AG09319 (cell line): ENCODE measurements at regions not wholly inside any gene's neighbourhood (a gene's known extent, or its start where the extent isn't known, plus 50 kb on each side); places are given as distances from the start of the nearest gene placed in this dataset.

ENCODE experiments used
- DNase-seq: peaks from one replicate; pipeline ENCODE4 v3.0.0-alpha.2; 2010; ENCODE audit warnings: low read depth; ENCODE audit errors: extremely low read depth
- TF ChIP-seq, protein P1 (sequence below): IDR thresholded peaks from 2 replicates; pipeline ENCODE4 v1.5.1; 2011; ENCODE audit warnings: low read depth, mild to moderate bottlenecking, inconsistent platforms, low read length, moderate library complexity

GRCh38 chr4:38381788-38382187 lies 282.2 kb upstream of the KLF3 start:
- DNase-seq, result peak; percentile 72
- TF ChIP-seq, protein P1, sequence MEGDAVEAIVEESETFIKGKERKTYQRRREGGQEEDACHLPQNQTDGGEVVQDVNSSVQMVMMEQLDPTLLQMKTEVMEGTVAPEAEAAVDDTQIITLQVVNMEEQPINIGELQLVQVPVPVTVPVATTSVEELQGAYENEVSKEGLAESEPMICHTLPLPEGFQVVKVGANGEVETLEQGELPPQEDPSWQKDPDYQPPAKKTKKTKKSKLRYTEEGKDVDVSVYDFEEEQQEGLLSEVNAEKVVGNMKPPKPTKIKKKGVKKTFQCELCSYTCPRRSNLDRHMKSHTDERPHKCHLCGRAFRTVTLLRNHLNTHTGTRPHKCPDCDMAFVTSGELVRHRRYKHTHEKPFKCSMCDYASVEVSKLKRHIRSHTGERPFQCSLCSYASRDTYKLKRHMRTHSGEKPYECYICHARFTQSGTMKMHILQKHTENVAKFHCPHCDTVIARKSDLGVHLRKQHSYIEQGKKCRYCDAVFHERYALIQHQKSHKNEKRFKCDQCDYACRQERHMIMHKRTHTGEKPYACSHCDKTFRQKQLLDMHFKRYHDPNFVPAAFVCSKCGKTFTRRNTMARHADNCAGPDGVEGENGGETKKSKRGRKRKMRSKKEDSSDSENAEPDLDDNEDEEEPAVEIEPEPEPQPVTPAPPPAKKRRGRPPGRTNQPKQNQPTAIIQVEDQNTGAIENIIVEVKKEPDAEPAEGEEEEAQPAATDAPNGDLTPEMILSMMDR, result no peak

GRCh38 chr4:38382520-38382919 lies 281.5 kb upstream of the KLF3 start:
- TF ChIP-seq, protein P1, result no peak
- DNase-seq, result no peak

DNA sequence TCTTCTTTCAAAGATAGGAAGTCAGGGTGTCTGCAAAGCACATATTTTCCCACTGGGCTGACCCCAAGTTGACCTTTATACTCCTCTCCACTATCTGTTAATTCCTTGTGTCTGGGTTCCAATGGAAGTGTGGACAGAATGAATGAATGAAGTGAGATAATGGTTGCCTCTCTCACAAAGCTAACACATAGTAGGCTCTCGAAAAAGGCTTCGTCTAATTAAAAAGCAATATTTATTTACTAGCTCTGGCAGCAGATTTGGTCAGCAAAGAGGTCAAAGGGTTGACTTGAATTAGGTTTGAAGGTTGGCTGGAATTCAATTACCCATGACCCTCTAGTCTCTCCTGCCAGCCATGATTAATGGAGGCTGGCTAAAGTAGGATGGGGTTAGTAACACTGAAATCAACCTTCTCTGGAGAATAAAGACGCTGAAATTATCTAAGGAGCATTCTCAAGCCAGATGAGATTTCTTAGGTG lies 280.3 kb upstream of the KLF3 start:
- TF ChIP-seq, protein P1, result no peak

DNA sequence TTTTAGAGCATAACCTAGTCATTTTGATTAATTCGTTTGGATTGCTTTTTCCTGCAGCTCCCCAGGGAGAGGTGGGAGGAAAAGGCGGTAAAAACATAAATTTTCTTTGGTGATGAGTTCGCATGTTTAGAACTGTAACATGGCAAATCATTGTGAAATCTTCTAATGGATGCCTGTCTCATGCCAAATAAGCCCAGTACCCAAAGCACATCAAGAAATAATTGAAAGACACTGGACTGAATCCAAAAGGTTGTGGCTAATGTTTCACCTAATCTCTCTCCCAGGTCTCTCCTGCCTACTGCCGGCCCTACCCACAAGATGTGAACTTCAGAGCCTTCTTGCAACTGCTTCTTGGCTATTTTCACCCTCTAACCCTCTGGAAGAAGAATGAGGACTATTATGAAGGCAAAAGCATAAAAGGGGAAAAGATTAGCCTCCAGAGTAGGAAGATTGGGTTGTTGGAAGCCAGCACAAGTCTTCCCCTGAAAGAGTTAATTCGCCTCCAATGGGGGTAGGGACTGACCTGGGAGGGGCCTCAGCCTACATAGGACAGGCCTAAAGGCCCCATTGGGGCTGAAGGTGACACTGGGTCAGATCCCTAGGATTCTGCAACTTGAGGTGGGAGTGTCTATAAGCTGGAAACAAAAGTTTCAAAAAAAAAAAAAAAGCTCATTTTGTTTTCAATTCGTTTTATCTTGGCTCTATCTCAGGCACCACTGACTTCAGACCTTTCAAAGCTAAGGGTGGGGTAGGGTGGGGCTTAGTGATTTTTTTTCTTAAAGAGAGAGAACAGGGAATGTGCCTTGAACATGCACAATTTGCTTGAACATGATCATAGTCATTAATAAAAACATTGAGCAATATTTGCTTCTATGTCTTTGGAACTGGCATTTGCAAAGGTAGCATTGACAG lies 278.6 kb upstream of the KLF3 start:
- TF ChIP-seq, protein P1, result no peak
- DNase-seq, result no peak

More for the DNA sequence above, 280.3 kb upstream of the KLF3 start:
- no peak for DNase-seq

DNA sequence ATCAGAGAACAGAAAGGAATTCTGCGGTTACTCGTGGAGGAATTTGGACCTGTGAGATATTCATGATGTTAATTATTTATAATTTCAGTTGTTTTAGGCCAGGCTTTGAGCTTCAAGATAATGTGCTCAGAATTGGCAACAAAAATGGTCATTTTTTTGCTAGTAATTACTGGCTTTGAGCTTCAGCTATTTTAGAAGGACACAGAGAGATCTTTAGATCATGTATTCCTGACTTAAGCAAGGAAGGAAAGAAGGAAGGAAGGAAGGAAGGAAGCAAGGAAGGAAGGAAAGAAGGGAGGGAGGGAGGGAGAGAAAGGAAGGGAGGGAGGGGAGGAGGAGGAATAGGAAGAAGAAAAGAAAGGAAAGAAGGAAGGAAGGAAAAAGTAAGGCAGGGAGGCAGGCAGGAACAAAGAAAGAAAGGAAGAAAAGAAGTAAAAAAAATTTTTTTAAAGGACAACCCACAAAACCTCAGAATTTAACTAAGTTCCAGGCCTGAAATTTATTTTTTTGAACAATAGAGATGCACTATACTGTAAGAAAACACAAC lies 277.9 kb upstream of the KLF3 start:
- DNase-seq, result no peak
- TF ChIP-seq, protein P1, result no peak

- TF ChIP-seq, protein P1, result no peak
- DNase-seq, result no peak
Measured at GRCh38 chr4:38386654-38387188, 277.3 kb upstream of the KLF3 start.

DNA sequence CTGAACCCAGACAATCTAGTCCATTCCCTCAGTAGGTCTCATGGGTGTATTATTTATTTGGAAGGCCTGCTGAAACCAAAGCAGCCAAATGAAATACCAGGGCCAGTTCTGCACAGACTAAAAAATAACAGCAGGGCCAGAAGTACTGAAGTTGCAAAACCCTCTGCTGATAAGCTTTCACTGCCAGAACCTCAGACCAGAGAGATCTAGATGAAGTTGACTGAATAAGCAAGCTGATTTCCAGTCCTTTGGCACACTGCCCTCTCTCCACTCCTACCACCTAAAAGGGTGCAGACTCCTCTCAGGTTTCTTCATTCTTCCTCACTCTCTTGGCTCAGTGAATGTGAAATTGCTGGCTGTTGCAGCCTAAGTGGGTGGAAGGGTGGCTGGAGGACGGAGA lies 276.7 kb upstream of the KLF3 start:
- DNase-seq, result no peak
- TF ChIP-seq, protein P1, result no peak
